Germinal center (tissue), 1 donor: ENCODE measurements at regions not wholly inside any gene's neighbourhood (a gene's known extent, or its start where the extent isn't known, plus 50 kb on each side); places are given as distances from the start of the nearest gene placed in this dataset.
"Not testable (repeated sequence)": the region's sequence is repeated elsewhere in the genome, so short reads cannot be mapped to it uniquely, and the experiment has no call there.

ENCODE experiments used
- DNase-seq: peaks from one replicate; pipeline ENCODE4 v3.0.0; 2012; ENCODE audit warnings: mixed read lengths, low spot score

DNA sequence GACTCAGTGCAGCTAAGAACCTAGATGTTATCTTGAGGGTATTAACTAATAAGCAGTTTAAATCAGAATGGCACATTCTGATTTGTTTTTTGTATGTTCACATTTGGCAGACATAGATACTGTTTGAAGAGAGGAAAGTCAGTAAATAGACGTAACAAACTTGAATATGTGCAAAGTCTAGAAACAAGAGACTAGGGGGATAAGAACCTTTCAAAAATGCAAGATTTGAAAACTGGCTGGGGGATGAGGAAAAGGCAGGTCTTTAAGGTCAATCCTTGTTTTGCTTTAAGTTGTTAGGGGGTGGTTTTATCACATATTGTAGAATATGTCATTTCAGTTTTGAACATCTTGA is 136.5 kb downstream of the ZNF92 start:
- DNase-seq = not testable (repeated sequence)

DNA sequence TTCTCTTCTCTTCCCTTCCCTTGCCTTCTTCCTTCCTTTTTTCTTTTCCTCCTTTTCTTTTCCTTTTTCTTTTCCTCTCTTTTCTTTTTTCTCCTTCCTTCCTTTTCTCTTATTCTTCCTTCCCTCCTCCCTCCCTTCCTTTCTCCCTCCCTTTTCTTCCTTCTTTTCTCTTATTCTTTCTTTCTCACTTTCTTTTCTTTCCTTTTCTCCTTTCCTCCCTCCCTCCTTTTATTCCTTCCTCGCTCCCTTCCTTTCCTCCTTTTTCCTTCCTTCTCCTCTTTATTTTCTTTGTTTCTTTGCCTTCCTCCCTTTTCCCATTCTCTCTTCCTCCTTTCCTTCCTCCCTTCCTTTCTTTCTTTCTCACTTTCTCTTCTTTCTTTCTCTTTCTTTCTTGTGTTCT is 146.1 kb downstream of the ZNF92 start:
- DNase-seq = not testable (repeated sequence)

DNA sequence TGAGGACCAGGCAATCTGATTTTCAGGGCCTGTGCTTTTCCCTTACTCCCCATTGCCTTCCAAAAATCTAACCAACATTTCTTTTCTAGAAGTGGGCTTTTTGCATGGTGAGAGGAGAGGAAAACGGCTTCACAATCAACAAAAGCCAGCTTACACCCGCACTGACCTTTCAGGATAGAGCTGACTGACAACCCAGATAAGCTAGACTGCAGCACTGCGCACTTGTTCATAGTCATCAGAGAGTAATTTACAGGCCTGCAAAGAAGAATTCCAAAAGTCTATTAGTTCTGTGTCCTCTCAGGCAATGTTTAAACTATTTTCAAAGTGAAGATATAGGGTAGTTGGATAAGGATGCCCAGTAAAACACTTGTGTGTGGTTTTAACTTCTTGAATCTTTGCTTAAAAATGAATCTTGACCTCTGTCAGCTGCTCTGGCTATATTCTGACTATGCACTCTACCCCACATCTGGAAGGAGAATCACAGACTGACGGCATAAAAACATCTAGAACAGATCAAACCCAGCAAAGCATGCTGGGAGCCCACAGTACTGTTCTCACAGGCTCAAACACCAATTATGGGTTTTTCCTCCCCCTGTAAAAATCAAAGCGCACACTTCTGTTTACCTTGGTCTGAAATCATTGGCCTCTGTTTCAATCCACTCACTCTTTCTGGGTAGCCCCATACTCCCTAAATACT is 172.0 kb downstream of the ZNF92 start:
- DNase-seq = not testable (repeated sequence)

DNA sequence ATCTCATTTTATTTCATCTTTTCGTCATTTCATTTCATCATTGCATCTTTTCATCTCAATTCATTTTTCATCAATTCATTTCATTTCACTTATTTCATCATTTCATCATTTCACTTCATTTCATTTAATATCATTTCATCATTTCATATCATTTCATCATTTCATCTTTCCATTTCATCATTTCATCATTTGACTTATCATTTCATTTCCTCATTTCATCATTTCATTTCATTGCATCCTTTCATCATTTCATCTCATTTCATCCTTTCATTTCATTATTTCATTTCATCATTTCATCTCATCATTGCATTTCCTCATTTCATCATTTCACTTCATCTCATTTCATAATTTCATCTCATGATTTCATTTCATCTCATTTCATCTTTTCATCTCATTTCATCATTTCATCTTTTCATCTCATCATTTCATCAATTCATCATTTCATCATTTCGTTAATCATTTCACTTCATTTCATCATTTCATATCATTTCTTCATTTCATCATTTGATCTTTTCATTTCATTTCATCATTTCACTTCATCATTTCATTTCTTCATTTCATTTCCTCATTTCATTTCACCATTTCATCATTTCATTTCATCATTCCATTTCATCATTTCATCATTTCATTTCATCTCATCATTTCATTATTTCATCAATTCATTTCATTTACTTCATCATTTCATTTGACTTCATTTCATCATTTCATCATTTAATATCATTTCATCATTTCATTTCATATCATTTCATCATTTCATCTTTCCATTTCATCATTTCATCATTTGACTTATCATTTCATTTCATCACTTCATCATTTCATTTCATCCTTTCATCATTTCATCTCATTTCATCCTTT is 176.2 kb downstream of the ZNF92 start:
- DNase-seq = not testable (repeated sequence)

DNA sequence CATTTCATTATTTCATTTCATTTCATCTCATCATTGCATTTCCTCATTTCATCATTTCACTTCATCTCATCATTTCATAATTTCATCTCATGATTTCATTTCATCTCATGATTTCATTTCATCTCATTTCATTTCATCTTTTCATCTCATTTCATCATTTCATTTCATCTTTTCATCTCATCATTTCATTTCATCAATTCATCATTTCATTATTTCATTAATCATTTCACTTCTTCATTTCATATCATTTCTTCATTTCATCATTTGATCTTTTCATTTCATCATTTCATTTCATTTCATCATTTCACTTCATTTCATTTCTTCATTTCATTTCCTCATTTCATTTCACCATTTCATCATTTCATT is 176.8 kb downstream of the ZNF92 start:
- not testable (repeated sequence) for DNase-seq

DNA sequence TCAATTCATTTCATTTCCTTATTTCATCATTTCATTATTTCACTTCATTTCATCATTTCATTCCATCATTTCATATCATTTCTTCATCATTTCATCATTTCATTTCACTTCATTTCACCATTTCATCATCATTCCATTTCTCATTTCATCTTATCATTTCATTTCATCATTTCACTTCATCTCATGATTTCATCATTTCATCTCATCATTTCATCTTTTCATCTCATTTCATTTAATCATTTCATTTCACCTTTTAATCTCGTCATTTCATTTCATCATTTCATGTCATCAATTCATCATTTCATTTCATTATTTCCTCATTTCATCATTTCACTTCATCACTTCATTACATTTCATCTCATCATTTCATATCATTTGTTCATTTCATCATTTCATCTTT is 177.4 kb downstream of the ZNF92 start:
- DNase-seq = not testable (repeated sequence)

DNA sequence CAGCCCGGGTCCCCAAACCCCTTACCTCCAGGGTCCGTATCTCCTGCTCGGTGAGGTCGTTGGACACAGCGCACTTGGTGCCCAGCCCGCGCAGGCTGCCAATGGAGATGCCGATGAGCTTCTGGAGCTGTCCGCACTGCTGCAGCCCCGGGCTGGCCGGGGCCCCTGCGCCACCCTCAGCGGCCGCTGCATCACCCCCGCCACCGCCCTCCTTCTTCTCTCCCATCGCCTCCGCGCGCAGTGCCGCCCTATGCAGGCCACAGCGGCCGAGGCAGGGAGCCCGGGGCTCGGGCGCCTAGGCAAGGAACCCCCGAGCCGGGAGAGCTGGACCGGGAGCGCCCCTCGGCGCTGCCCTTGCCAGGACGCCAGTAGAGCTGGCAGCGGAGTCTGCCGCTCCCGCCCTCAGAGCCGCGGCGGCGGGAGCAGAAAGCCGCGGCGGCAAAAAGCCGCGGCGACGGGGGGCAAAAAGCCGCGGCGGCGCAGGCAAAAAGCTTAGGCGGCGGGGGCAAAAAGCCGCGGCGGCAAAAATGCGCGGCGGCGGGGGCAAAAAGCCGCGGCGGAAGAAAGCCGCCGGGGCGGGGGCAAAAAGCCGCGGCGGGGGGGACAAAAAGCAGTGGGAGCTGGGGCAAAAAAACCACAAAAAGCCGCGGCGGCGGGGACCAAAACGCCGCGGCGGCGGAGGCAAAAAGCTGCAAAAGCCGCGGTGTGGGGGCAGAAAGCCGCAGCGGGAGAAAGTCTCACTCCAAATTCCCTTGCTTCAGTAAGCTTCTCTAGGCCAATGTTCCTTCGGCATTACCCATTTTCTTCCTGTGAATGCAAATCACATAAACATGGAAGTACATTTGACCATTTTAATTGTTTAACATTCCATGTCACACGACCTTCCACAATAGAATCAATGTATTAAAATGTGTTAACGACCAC is 181.2 kb downstream of the ZNF92 start:
- not testable (repeated sequence) for DNase-seq

DNA sequence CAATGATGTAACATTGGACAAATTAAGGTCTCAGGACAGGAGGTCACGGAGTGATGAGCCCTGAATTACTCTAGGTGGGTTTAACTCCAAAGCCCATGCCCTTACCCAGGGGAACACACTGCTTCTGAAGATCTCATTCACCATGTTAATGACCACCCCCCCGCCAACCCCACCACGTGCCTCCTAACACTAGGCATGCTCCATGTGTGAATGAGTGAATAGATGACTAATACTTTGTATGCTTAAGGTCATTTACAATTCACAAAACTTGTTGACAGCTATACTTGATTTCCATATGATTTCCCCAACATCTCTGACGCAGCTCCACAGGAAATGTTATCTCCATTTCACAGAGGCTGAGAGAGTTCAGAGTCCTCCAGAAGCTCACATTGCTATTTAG is 184.9 kb downstream of the ZNF92 start:
- DNase-seq = not testable (repeated sequence)

DNA sequence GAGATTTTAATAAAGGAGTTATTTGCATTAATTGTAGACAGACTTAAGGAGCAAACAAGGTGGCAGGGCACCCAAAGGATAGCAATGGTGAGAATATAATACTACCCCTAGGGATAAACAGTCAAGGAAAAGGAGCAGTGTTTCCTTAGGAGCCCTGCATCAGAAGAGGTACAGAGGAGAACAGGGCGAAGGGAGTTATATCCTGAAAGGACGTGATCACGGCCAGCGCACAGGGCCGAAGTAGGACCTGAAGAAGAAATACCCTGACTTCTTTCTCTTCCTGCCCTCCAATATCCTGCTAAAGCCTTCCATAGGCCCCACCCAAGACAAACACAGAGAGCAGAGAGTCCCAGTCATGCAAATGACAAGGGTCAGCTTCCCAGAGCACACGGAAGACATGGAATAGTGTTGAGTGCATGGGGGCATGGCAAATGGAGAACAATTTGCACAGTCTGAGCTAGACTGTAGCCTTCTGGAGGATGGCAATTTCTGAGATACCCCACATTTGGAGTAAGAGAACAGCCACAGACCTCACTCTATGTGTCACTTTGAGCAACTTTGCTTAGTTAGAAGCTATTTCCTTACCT is 188.2 kb downstream of the ZNF92 start:
- not testable (repeated sequence) for DNase-seq

DNA sequence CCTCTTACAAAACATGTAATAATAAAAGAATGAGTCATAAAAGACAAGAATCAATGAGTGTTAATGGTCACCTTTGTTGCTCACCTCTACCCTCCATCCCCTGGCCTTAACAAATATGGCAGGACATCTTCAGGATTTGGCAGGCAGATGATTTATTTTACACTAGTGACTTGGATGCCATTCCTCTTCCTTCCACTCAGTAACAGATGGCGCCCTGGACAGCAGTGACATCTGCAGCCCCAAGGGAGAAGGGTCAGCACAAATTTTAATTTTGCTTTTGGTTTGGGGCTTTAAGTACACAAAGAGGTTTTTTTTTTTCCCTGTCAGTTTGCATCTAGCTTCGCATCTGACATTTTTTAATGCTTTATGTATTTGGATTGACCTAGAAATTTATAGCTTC is 188.9 kb downstream of the ZNF92 start:
- DNase-seq = not testable (repeated sequence)

DNA sequence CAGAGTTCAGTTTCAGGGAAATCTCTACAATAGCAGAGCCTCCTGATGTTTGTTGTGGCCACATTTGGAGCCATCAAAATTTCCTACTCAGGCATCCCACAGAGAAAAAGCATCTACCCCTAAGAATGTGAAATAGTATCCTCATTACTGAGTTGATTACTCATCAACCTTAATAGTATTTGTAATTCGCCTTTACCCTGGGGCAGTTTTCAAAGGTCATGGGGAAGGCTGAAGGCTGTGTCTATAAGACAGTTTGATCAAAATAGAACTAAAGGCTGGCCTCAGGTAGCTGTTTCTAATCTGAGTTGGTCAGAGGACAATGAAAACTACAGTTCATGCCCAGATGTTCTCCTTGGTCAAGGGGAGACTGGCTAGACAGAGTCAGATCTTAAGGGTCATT is 189.7 kb downstream of the ZNF92 start:
- not testable (repeated sequence) for DNase-seq

DNA sequence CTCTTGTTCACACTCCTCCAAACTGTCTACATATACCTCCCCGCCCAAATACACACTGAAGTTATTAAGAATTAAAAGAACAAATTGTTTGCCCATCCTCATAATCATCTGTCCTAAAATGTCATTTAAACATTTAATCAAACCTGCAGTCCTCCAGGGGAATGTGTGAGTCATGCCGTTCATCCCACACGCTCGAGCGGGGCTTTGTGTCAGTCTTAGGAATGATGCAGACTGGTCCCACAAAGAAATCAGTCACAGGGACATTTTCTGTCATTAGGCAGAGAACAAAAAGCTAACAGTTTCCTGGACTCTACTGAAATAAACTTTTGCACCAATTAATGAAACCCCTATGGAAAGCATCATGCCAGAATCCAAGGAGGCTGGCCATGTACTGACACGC is 194.6 kb downstream of the ZNF92 start:
- not testable (repeated sequence) for DNase-seq

DNA sequence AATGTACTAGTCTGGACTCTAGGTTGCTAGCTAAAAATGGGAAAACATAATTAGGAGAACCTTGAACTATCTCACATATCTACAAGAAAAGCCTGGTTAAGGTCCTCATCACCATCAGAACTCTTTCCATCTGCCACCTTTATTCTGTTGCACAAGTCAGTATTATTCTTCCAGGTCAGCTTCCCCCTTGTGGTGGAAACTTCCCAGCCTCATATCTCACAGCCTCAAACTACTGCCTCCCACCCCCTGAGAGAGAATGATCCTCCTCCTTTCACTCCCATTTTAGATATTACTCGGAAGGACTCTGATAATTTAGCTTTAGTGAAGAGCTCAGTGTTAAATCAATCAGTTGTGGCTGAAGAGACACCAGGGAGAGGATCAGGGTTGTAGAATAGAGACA is 197.3 kb downstream of the ZNF92 start:
- not testable (repeated sequence) for DNase-seq

DNA sequence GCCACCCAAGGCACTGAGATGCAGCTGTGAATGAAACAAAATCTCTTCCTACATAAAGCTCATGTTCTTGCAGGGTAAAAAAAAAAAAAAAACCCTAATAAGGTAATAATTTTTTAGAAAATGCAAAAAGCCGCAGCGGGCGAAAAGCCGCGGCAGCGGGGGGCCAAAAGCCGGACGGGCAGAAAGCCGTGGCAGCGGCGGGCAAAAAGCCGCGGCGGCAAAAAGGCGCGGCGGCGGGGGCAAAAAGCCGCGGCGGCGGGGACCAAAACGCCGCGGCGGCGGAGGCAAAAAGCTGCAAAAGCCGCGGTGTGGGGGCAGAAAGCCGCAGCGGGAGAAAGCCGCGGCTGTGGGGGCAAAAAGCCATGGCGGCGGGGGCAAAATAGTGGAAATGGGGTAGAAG is 198.9 kb downstream of the ZNF92 start:
- DNase-seq = not testable (repeated sequence)

DNA sequence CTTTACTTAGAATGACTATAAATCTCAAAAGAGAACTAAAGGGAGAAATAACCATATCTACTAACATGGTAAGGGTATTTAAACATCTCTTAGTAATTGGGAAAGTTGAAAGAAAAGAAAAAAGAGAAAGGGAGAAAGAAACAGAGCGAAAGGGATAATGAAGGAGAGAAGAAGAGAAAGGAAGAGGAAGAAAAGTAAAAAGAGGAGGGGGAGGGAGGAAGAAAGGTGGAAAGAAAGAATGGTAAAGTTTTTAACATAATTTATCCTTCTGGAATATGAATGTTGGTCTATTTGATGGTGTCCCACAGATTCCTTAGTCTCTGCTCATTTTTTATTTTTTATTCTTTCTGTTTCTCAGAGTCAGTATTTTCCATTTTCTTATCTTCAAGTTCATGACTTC is 202.7 kb downstream of the ZNF92 start:
- DNase-seq = not testable (repeated sequence)

DNA sequence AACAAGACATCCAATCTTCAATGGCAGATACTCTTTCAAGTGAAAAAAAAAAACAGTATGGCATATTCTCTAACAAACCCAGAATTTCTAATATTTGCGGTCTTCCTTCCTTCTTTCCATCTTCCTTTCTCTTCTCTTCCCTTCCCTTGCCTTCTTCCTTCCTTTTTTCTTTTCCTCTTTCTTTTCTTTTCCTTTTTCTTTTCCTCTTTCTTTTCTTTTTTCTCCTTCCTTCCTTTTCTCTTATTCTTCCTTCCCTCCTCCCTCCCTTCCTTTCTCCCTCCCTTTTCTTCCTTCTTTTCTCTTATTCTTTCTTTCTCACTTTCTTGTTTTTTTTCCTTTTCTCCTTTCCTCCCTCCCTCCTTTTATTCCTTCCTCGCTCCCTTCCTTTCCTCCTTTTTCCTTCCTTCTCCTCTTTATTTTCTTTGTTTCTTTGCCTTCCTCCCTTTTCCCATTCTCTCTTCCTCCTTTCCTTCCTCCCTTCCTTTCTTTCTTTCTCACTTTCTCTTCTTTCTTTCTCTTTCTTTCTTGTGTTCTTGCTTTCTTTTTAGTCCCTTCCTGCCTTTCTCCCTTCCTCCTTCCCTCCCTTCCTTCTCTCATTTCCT is 209.0 kb downstream of the ZNF92 start:
- not testable (repeated sequence) for DNase-seq

DNA sequence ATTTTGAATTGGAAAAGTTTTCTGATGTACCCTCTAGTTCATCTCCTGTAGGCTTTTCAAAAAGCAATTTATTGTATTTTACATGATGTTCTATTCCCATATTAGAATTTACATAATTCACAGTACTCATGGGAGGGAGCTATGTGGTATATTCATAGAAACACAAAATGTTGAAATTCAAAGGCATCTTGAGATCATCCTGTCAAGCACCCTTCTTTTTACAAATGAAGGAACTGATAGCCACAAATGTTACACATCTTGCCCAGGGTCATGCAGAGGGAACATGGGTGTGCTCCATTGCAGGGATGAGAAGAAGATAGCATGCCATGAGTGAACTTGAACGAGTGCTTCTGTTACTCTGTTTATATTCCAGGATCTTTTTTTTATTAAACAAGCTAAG is 228.8 kb downstream of the ZNF92 start:
- not testable (repeated sequence) for DNase-seq

DNA sequence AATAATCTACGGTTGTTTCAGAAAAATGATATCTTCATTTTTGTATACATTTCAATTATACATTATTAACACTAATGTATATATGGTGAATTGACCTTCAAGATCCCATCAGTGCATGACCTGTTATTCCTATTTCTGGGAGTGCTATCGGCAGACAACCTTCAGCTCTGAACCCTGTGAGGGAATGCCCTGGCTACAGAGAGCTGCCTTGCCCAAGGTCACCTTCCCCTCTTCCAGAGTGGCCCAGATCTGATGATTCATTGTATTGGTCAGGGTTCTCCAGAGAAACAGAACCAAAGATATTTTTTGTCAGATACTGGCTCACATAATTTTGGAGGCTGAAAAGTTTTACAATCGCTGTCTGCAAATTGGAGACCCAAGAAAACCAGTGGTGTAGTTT is 235.5 kb downstream of the ZNF92 start:
- no peak for DNase-seq

DNA sequence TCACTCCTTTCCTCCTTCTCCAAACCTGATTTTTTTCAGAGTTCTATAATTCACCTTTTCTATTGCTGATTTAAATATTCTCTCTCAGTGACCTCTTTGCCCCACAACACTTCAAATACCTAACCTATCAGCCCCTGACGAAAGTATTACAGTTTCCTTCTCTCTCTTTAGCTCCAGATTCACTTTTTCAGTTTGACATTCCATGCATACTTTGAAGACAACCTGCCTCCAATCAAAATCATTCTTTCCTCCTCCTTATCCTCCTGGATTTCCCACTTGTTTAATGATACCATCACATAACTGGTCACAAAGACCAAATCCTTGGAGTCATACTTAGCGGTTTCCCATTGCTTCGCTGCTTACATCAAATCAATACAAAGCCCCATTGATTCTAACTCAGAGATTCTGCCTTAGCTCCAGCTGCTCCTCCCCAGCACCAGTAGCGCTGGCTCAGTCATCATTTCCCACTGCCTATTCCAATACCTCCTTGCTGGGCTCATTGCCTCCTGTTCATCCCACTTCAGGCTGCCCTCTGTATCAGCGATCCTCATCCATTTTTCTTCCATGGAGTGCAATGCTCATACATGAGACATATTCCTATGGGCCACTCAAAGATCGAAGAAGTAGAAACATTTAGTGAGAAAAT is 240.1 kb downstream of the ZNF92 start:
- not testable (repeated sequence) for DNase-seq

DNA sequence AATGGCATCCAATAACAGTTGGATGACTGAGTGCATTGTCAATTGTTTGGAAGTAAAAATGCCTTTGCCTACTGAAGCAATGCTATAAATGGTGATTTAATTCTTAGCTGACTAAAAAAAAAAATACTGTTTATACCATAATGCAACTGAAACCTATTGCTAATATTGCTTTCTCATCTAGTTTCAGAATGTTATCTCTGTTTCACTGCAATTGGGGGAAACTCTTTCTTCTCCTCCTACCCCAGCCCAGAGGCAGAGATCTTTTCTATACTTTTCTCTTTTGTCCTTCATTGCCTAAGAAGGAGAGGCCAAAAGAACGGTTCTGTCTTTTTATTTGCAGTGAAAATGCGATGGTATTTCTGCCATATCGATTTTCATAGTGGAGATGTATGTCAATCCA is 242.5 kb downstream of the ZNF92 start:
- DNase-seq = not testable (repeated sequence)

DNA sequence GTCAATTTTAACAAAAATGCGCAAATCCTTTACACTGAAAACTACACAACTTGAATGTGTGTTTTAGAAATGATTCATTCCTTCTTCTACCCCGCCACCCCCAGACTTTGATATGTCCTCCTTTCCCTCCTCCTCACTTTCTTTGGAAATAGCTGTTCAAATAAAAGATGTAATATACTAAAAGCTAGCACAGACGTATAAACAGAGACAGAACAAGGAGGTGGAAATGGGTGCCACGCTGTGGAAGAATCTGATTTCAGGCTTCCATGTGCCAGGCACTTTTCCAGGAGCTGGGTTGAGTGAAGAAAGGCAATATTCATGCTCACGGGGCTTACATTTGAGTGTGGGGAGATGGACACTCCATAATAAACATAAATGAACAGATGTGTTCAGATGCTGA is 246.6 kb downstream of the ZNF92 start:
- DNase-seq = not testable (repeated sequence)
